ENCODE measurements at regions not wholly inside any gene's neighbourhood (a gene's known extent, or its start where the extent isn't known, plus 50 kb on each side); places are given as distances from the start of the nearest gene placed in this dataset.

GRCh38 chr6:40176152-40176551 is 241.9 kb upstream of the MOCS1 start:
- TF ChIP-seq CTCF (IDR thresholded peaks at IDR 0.05; ENCODE audit: low read length) (no peak), EZH2 (IDR thresholded peaks at IDR 0.05; ENCODE audit: borderline replicate concordance, low read length) (no peak)

Measured in OCI-LY1 (cell line).